ENCODE measurements at regions not wholly inside any gene's neighbourhood (a gene's known extent, or its start where the extent isn't known, plus 50 kb on each side); places are given as distances from the start of the nearest gene placed in this dataset.

- DNase-seq = no peak
Measured at GRCh38 chr9:87427851-87428506, 69.7 kb upstream of the DAPK1 start.

- no peak for DNase-seq
Measured at GRCh38 chr9:87428659-87429058, 69.0 kb upstream of the DAPK1 start.

- no peak for DNase-seq
Measured at GRCh38 chr9:87431837-87432236, 65.8 kb upstream of the DAPK1 start.

- no peak for DNase-seq
Measured at GRCh38 chr9:87433853-87434252, 63.8 kb upstream of the DAPK1 start.

- no peak for DNase-seq
Measured at GRCh38 chr9:87434366-87434765, 63.3 kb upstream of the DAPK1 start.

GRCh38 chr9:87435189-87435880, 62.3 kb upstream of the DAPK1 start:
- DNase-seq = no peak

- DNase-seq = no peak
Measured at GRCh38 chr9:87436716-87437115, 61.0 kb upstream of the DAPK1 start.

GRCh38 chr9:87437966-87438365, 59.7 kb upstream of the DAPK1 start:
- DNase-seq = no peak

GRCh38 chr9:87441251-87441650, 56.4 kb upstream of the DAPK1 start:
- DNase-seq = no peak

- DNase-seq = no peak
Measured at GRCh38 chr9:87442451-87442850, 55.2 kb upstream of the DAPK1 start.

GRCh38 chr9:87443006-87443405, 54.7 kb upstream of the DAPK1 start:
- DNase-seq = peak in 1 of 2 experiments; percentile 8

GRCh38 chr9:87443461-87443860, 54.2 kb upstream of the DAPK1 start:
- no peak for DNase-seq

GRCh38 chr9:87445646-87446045, 52.0 kb upstream of the DAPK1 start:
- no peak for DNase-seq

- no peak for DNase-seq
Measured at GRCh38 chr9:87446527-87446926, 51.1 kb upstream of the DAPK1 start.

- no peak for DNase-seq
Measured at GRCh38 chr9:87447547-87448432, 49.9 kb upstream of the DAPK1 start.
